ENCODE measurements at regions not wholly inside any gene's neighbourhood (a gene's known extent, or its start where the extent isn't known, plus 50 kb on each side); places are given as distances from the start of the nearest gene placed in this dataset.

DNA sequence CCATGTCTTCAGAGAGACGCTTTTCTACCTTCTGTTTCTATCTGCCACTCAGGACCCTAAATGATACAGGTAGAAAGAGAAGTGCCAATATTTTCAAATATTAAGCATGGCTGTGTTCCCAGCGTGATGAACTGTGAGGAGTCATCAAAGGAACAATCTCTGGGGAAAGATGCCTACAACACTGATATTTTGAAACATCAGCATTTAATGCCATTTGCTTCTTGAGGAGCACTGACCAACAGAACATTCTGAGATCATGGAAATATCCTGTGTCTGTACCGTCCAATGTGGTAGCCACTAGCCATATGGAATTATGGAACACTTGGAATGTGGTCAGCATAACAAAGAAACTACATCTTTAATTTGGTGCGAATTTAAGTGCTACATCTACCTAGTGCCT lies 117.9 kb upstream of the COL6A5 start:
- H3K36me3 ChIP-seq = no peaks in the 10 kb centered on the region
- no peaks in the 10 kb centered on the region for H3K27me3 ChIP-seq
- H3K4me1 ChIP-seq = no peaks in the 10 kb centered on the region
- no peak for DNase-seq (ENCODE audit: low spot score in 2 of 2)
- TF ChIP-seq, protein P1, sequence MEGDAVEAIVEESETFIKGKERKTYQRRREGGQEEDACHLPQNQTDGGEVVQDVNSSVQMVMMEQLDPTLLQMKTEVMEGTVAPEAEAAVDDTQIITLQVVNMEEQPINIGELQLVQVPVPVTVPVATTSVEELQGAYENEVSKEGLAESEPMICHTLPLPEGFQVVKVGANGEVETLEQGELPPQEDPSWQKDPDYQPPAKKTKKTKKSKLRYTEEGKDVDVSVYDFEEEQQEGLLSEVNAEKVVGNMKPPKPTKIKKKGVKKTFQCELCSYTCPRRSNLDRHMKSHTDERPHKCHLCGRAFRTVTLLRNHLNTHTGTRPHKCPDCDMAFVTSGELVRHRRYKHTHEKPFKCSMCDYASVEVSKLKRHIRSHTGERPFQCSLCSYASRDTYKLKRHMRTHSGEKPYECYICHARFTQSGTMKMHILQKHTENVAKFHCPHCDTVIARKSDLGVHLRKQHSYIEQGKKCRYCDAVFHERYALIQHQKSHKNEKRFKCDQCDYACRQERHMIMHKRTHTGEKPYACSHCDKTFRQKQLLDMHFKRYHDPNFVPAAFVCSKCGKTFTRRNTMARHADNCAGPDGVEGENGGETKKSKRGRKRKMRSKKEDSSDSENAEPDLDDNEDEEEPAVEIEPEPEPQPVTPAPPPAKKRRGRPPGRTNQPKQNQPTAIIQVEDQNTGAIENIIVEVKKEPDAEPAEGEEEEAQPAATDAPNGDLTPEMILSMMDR (IDR thresholded peaks at IDR 0.05) = no peak
- TF ChIP-seq POLR2AphosphoS5 (IDR thresholded peaks at IDR 0.05) = no peak
- TF ChIP-seq POLR2A (IDR thresholded peaks at IDR 0.05) = no peak
- TF ChIP-seq EP300 (IDR thresholded peaks at IDR 0.05) = no peak
- H3K9me3 ChIP-seq = no peaks in the 10 kb centered on the region
- no peak overlapping the region for H3K4me3 ChIP-seq
- no peak overlapping the region for H3K27ac ChIP-seq
- 89% methylated on average over 4 of the region's 4 CpGs for WGBS

DNA sequence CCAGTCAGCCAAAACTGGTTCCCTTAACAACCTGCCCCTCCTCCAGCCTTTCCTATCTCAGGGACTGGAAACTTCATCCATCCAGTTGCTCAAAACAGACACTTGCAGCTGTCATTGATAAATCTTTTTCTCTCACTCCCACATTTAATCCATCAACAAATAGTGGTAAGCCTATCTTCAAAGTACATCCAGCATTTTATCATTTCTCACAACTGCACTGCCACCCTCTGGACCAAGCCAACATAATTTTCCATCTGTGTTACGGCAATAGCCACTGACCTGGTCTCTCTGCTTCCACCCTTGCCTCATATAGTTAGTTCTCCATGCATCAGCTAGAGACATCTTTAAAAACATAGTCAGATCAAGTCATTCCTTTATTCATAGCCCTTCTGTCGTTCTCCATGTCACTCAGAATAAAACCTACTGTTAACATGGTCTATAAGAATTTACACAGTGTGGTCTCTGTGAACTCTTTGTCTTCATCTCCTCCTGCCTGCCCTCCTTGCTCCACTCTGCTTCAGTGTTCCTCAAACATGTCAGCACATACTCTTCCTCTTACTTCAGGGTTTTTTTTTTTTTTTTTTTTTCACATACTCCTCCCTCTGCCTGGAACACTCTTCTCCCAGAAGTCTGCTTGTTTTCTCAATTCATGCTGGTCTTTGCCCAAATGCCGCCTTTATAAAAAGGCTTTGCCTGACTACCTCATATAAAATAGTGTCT lies 102.5 kb upstream of the COL6A5 start:
- no peaks in the 10 kb centered on the region for H3K36me3 ChIP-seq
- no peaks in the 10 kb centered on the region for H3K9me3 ChIP-seq
- TF ChIP-seq, protein P1 (IDR thresholded peaks at IDR 0.05) = no peak
- TF ChIP-seq POLR2AphosphoS5 (IDR thresholded peaks at IDR 0.05) (no peak), POLR2A (IDR thresholded peaks at IDR 0.05) (no peak), EP300 (IDR thresholded peaks at IDR 0.05) (no peak)
- no peak for DNase-seq (ENCODE audit: low spot score in 2 of 2)
- H3K4me1 ChIP-seq = no peaks in the 10 kb centered on the region
- 29% methylated on average over 3 of the region's 3 CpGs for WGBS
- H3K4me3 ChIP-seq = no peak overlapping the region
- H3K27ac ChIP-seq = no peak overlapping the region
- H3K27me3 ChIP-seq = no peaks in the 10 kb centered on the region

DNA sequence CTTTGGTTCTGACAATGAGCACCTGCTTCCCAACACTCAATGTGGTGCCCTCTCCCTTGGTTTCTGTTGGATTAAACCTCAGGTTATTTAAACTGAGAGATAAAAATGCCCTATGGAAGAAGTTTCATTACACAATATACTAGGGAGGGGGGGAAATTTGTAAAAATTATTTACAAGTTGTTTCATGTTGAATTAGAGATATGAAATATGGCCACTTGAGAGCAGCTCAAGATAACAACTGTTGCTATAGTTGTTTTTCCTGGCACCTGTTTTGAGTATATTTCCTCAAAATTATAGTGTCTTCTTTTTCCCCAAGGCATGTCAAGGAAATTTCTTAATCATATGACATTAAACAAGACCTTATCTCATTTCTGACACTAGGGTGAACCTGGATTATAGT lies 101.7 kb upstream of the COL6A5 start:
- no peak for DNase-seq (ENCODE audit: low spot score in 2 of 2)
- Histone ChIP-seq H3K9me3 (no peaks in the 10 kb centered on the region), H3K4me1 (no peaks in the 10 kb centered on the region), H3K4me3 (no peak overlapping the region), H3K36me3 (no peaks in the 10 kb centered on the region), H3K27ac (no peak overlapping the region), H3K27me3 (no peaks in the 10 kb centered on the region)
- TF ChIP-seq, protein P1 (IDR thresholded peaks at IDR 0.05) = no peak
- no peak for TF ChIP-seq POLR2AphosphoS5 (IDR thresholded peaks at IDR 0.05)

DNA sequence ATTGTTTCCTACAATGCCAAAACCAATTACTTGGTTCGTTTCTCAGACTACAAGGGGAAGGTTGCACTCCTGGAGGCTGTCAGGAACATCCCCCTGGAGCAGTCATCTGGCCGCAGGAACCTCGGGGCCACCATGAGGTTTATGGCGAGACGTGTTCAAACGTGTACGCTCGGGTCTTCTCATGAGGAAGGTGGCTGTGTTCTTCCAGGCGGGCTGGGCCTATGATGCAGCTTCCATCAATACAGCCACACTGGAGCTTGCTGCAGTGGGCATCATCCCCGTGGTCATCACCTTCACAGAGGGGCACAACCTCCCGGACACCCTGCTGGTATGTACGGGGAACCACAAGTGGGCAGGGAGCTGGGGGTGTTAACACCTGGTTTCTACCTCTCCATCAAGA lies 94.5 kb upstream of the COL6A5 start:
- 90% methylated on average over 3 of the region's 12 CpGs for whole genome bisulfite sequencing
- Histone ChIP-seq H3K4me1 (no peaks in the 10 kb centered on the region), H3K9me3 (no peaks in the 10 kb centered on the region), H3K36me3 (no peaks in the 10 kb centered on the region), H3K4me3 (no peak overlapping the region), H3K27me3 (no peaks in the 10 kb centered on the region), H3K27ac (no peak overlapping the region)
- TF ChIP-seq EP300 (IDR thresholded peaks at IDR 0.05) (no peak), POLR2AphosphoS5 (IDR thresholded peaks at IDR 0.05) (no peak), POLR2A (IDR thresholded peaks at IDR 0.05) (no peak)
- TF ChIP-seq, protein P1 (IDR thresholded peaks at IDR 0.05) = no peak
- no peak for DNase-seq (ENCODE audit: low spot score in 2 of 2)

DNA sequence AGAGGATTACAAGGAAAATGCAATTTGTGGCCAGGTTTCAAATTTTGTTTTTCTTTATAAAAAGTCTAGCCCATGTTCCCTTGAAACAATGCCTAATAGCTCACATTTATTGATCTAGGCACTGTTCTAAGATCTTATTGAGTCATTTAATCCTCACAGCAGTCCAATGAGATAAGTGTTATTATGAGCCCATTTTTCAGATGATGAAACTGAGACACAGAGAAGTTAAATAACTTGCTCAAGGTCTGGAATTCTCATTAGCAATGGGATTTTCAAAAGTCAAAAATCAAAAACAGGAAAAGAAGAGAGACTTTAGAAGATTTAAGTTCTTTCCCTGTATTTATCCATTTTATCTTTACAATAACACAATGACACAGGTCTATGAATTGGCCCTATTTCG lies 90.0 kb upstream of the COL6A5 start:
- H3K9me3 ChIP-seq = no peaks in the 10 kb centered on the region
- no peaks in the 10 kb centered on the region for H3K27me3 ChIP-seq
- no peak overlapping the region for H3K27ac ChIP-seq
- TF ChIP-seq EP300 (IDR thresholded peaks at IDR 0.05) (no peak), POLR2AphosphoS5 (IDR thresholded peaks at IDR 0.05) (no peak), POLR2A (IDR thresholded peaks at IDR 0.05) (no peak)
- TF ChIP-seq, protein P1 (IDR thresholded peaks at IDR 0.05) = no peak
- no peak overlapping the region for H3K4me3 ChIP-seq
- DNase-seq (ENCODE audit: low spot score in 2 of 2) = no peak
- no peaks in the 10 kb centered on the region for H3K36me3 ChIP-seq
- WGBS = 87% methylated on average over 1 of the region's 1 CpG
- peaks cover 16% of the 10 kb centered on the region for H3K4me1 ChIP-seq
